Breast epithelium (tissue), 4 donors: ENCODE measurements at regions not wholly inside any gene's neighbourhood (a gene's known extent, or its start where the extent isn't known, plus 50 kb on each side); places are given as distances from the start of the nearest gene placed in this dataset.

Source experiments
- DNase-seq, 2 donors: peaks; one replicate each; pipeline ENCODE4 v3.0.0-alpha.2; 2019; ENCODE audit warnings: low spot score in 2 of 2
- H3K27ac ChIP-seq, 2 donors: fragments of 200-600 bp; sonication (generic) in 1 of 2; one replicate each; pipeline ENCODE4 v1.5.1; 2016 to 2019; ENCODE audit warnings: mild to moderate bottlenecking in 1 of 2
- H3K27me3 ChIP-seq, 2 donors: fragments of 200-600 bp; sonication (generic) in 1 of 2; one replicate each; pipeline versions ENCODE4 v1.5.1 to v1.6.0; 2017 to 2019; ENCODE audit warnings: control low read depth in 1 of 2, mild to moderate bottlenecking in 1 of 2
- H3K36me3 ChIP-seq: fragments of 200-600 bp; one replicate; pipeline ENCODE4 v1.5.1; 2019
- H3K4me1 ChIP-seq, 2 donors: fragments of 200-600 bp; sonication (generic); one replicate each; pipeline ENCODE4 v1.5.1; 2016 to 2019; ENCODE audit warnings: control low read depth in 1 of 2
- H3K4me3 ChIP-seq, 3 donors: fragments of 200-600 bp; sonication (generic); 1 replicate in 2 of 3; 2 replicates in 1 of 3; pipeline ENCODE4 v1.5.1; 2016 to 2019; ENCODE audit warnings: mild to moderate bottlenecking in 3 of 3, moderate library complexity in 2 of 3
- H3K9me3 ChIP-seq, 2 donors: fragments of 200-600 bp; sonication (generic) in 1 of 2; one replicate each; pipeline ENCODE4 v1.5.1; 2016 to 2019; ENCODE audit warnings: control low read depth in 1 of 2
- POLR2A ChIP-seq: fragments of 450-650 bp; IDR thresholded peaks from one replicate; pipeline ENCODE4 v1.6.1; 2016; ENCODE audit warnings: antibody characterized with exemption, mild to moderate bottlenecking, moderate library complexity
- POLR2AphosphoS5 ChIP-seq, 3 donors: sonication (generic); formaldehyde crosslinking; IDR thresholded peaks; one replicate each; pipeline ENCODE4 v1.6.1; 2017; ENCODE audit warnings: antibody characterized with exemption in 3 of 3
- intact Hi-C: fragments of 100-400 bp; cut with DNase I; formaldehyde crosslinking; loops from one replicate; pipeline ENCODE4 v1.15.1; 2023; ENCODE audit warnings: low total_unique reads
- TF ChIP-seq, protein P1 (sequence below), 3 donors: fragments of 450-650 bp; IDR thresholded peaks; one replicate each; pipeline ENCODE4 v1.5.1; 2016 to 2017; ENCODE audit warnings: antibody characterized with exemption in 3 of 3, mild to moderate bottlenecking in 3 of 3, moderate library complexity in 3 of 3

DNA sequence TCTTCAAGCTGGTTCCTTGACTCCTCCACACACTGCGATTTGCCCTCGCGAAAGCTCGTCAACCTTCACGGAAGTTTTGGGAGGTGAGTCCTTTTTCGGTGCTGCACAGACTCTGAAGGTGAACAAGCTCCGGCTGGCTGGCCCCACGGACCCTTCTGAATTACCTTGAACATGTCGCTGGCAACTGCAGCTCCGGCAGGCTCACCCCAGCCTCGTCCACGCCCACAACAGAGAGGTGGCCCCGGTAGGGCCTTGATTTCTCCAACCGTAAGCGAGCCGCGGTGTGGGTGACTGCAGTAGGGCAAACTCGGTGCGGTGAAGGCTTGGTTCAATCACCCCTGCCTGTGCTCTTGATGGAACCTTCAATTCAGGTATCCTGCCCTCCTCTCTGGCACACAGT lies 1020.7 kb upstream of the GOT2 start:
- Histone ChIP-seq H3K9me3 (peaks cover 0 to 4% of the 10 kb centered on the region in 2 donors), H3K4me1 (no peaks in the 10 kb centered on the region), H3K4me3 (no peak overlapping the region), H3K27me3 (no peaks in the 10 kb centered on the region), H3K36me3 (no peaks in the 10 kb centered on the region), H3K27ac (no peak overlapping the region)
- TF ChIP-seq POLR2AphosphoS5 (IDR thresholded peaks at IDR 0.05) (no peak), POLR2A (no peak)
- TF ChIP-seq, protein P1, sequence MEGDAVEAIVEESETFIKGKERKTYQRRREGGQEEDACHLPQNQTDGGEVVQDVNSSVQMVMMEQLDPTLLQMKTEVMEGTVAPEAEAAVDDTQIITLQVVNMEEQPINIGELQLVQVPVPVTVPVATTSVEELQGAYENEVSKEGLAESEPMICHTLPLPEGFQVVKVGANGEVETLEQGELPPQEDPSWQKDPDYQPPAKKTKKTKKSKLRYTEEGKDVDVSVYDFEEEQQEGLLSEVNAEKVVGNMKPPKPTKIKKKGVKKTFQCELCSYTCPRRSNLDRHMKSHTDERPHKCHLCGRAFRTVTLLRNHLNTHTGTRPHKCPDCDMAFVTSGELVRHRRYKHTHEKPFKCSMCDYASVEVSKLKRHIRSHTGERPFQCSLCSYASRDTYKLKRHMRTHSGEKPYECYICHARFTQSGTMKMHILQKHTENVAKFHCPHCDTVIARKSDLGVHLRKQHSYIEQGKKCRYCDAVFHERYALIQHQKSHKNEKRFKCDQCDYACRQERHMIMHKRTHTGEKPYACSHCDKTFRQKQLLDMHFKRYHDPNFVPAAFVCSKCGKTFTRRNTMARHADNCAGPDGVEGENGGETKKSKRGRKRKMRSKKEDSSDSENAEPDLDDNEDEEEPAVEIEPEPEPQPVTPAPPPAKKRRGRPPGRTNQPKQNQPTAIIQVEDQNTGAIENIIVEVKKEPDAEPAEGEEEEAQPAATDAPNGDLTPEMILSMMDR (IDR thresholded peaks at IDR 0.05): no peak
- DNase-seq: no peak
- intact Hi-C loops: no loop called here

DNA sequence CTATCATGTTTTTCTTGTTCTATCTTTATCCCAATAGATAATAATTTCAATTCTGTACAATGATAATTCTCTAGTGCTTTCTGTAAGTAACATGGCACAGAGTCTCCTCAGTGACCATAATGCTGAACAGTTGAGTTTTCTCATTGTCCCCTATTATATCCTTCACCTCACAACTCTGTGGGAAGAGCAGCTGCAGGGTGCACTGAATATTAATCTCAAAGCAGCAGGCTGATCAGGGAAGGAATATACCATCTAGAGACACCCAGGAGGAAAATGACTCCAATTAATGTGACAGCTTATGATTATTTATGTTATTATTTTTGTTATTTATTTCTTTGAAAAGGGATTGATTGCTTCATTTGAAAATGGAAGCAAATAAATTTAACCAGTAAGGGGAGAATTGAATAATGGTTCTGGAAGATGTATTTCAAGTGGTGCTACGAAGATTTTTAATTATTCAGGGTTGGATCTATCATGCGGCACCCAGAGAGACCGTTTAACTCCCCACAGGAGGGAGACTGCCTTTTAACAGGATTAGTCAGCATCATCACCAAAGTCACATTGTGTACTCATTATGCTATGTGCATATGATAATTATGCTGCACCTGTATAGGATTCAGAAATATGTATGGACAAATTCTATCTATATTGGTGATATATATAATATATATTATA lies 1015.7 kb upstream of the GOT2 start:
- Histone ChIP-seq H3K4me3 (no peak overlapping the region), H3K4me1 (no peaks in the 10 kb centered on the region), H3K27me3 (no peaks in the 10 kb centered on the region), H3K27ac (no peak overlapping the region), H3K36me3 (no peaks in the 10 kb centered on the region), H3K9me3 (peaks cover 0 to 2% of the 10 kb centered on the region in 2 donors)
- TF ChIP-seq POLR2A (no peak), POLR2AphosphoS5 (IDR thresholded peaks at IDR 0.05) (no peak)
- TF ChIP-seq, protein P1 (IDR thresholded peaks at IDR 0.05): no peak
- DNase-seq: no peak
- intact Hi-C loops: no loop called here

DNA sequence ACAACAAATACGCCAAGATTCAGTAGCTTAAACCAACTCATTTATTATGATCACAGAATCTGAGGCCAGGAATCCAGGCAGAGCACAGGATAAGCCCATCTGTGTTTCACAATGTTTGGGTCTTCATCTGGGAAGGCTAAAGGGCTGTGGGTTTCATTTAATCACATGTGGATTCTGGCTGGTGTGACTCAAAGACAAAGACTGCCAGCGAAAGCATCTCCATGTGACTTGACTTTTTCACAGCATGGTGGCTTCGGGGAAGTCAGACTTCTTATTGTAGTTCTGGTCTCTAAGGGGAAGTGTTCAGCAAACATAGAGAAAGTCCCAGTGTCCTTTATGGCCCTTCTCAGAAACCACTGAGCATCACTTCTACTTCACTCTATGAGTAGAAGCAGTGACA lies 1014.4 kb upstream of the GOT2 start:
- TF ChIP-seq, protein P1 (IDR thresholded peaks at IDR 0.05): no peak
- TF ChIP-seq POLR2AphosphoS5 (IDR thresholded peaks at IDR 0.05): no peak
- TF ChIP-seq POLR2A: no peak
- Histone ChIP-seq H3K27me3 (no peaks in the 10 kb centered on the region), H3K4me1 (no peaks in the 10 kb centered on the region), H3K36me3 (no peaks in the 10 kb centered on the region), H3K27ac (no peak overlapping the region), H3K9me3 (no peaks in the 10 kb centered on the region), H3K4me3 (no peak overlapping the region)
- DNase-seq: no peak
- intact Hi-C loops: no loop called here

DNA sequence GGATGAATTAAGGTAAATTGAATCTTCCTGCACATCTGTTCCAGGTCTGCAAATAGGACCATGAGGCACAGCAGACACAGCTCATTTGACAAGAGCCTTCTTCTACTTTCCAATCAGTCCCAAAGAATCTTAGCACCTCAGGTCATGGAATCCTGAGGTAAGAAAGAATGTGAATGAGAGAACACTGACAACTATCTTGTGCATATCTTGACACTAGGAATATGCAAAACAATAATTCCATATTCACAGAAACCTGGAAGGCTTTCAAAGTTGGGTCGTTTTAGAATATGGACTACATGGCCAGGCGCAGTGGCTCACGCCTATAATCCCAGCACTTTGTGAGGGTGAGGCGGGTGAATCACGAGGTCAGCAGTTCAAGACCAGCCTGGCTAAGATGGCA lies 1009.4 kb upstream of the GOT2 start:
- Histone ChIP-seq H3K27ac (no peak overlapping the region), H3K4me3 (no peak overlapping the region), H3K9me3 (no peaks in the 10 kb centered on the region), H3K36me3 (no peaks in the 10 kb centered on the region), H3K27me3 (no peaks in the 10 kb centered on the region), H3K4me1 (no peaks in the 10 kb centered on the region)
- intact Hi-C loops: no loop called here
- TF ChIP-seq, protein P1 (IDR thresholded peaks at IDR 0.05): no peak
- TF ChIP-seq POLR2A: no peak
- no peak for TF ChIP-seq POLR2AphosphoS5 (IDR thresholded peaks at IDR 0.05)
- DNase-seq: no peak

DNA sequence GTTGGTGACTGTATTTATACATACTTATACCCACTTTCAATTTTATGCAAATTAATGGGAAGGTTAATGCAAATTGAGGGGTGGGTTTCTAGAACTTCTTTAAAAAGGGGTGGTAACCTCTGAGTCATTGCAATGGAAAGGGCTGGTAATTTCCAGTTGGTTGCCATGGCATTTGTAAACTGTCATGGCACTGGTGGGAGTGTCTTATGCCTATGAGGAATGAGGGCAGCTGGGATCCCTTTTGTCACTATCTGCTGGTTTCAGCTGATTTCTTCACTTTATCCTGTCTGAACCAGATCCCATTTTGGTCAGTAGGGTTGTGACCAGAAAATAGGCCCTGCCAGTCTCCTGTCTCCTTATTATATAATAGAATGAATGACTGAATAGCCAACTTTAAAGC lies 1006.7 kb upstream of the GOT2 start:
- no peaks in the 10 kb centered on the region for H3K9me3 ChIP-seq
- intact Hi-C loops: no loop called here
- H3K4me3 ChIP-seq: no peak overlapping the region
- no peak for DNase-seq
- no peaks in the 10 kb centered on the region for H3K36me3 ChIP-seq
- no peak overlapping the region for H3K27ac ChIP-seq
- no peaks in the 10 kb centered on the region for H3K27me3 ChIP-seq
- H3K4me1 ChIP-seq: no peaks in the 10 kb centered on the region
- TF ChIP-seq, protein P1 (IDR thresholded peaks at IDR 0.05): no peak
- TF ChIP-seq POLR2A (no peak), POLR2AphosphoS5 (IDR thresholded peaks at IDR 0.05) (no peak)
